ENCODE measurements at regions not wholly inside any gene's neighbourhood (a gene's known extent, or its start where the extent isn't known, plus 50 kb on each side); places are given as distances from the start of the nearest gene placed in this dataset.

DNA sequence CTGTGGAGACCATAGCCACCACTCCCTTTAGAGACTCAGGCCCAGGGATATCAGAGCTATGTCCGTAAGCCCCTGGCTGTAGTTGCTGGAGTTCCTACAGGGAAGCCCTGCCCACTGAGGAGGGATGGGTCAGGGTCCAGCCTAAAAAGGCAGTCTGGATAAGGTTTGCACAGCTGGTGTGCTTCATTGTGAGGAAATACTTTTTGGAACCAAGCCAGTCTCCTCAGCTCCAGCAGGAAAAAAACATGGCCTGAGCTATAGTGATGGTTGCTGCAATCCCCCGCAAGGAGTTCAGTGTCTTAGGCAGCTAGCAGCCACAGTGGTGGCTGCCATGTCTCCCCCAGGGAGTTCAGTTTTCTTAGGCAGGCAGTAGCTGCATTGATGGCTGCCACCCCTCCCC, 52.6 kb upstream of the CYP2C8 start:
- 11% methylated on average over 2 of the region's 2 CpGs for WGBS (ENCODE audit: insufficient coverage, low coverage, missing lambda C conversion rate)
- no peak overlapping the region for H3K27ac ChIP-seq (ENCODE audit: extremely low read depth, low read depth, low read length)
- no peak for TF ChIP-seq DMBX1 (CRISPR knock-in tag; IDR thresholded peaks at IDR 0.05; ENCODE audit: borderline replicate concordance)
- TF ChIP-seq FOXA1 (IDR thresholded peaks at IDR 0.05; ENCODE audit: borderline replicate concordance), result no peak
- TF ChIP-seq RBBP5 (IDR thresholded peaks at IDR 0.05; ENCODE audit: borderline replicate concordance, insufficient read depth, low read length, poor library complexity, severe bottlenecking), result no peak
- TF ChIP-seq ESRRB (CRISPR knock-in tag; IDR thresholded peaks at IDR 0.05; ENCODE audit: borderline replicate concordance), result no peak
- no peak for TF ChIP-seq CBX3 (IDR thresholded peaks at IDR 0.05; ENCODE audit: borderline replicate concordance in 1 of 2, low read length in 2 of 2)
- TF ChIP-seq RFX5 (IDR thresholded peaks at IDR 0.05; ENCODE audit: low read depth, low read length), result no peak
- TF ChIP-seq ZNF253 (CRISPR knock-in tag; conservative IDR thresholded peaks at IDR 0.05), result no peak
- TF ChIP-seq ZNF184 (CRISPR knock-in tag; IDR thresholded peaks at IDR 0.05), result no peak
- no peak for TF ChIP-seq KDM4B (IDR thresholded peaks at IDR 0.05; ENCODE audit: borderline replicate concordance in 2 of 2, low read depth in 1 of 2)
- no peak for TF ChIP-seq ZFP36 (IDR thresholded peaks at IDR 0.05; ENCODE audit: low read depth, low read length, partially characterized antibody)
- no TSS peak for BruUV-seq (replicated peaks)
- no peaks in the 10 kb centered on the region for H3K9me1 ChIP-seq (ENCODE audit: control insufficient read depth, insufficient read depth, low read length)
- POLR2A ChIA-PET, result no interaction called here
- DNase-seq (ENCODE audit: extremely low read depth in 1 of 4, low spot score in 3 of 4), result no peak
- H3K4me1 ChIP-seq (replicated peaks in 1 of 2; ENCODE audit: control insufficient read depth in 2 of 2, insufficient read depth in 2 of 2, low read length in 2 of 2), result no peaks in the 10 kb centered on the region
- CTCF ChIA-PET (ENCODE audit: low intra/inter-chr PET ratio), result no interaction called here
- H2AFZ ChIP-seq (ENCODE audit: low read depth, low read length), result no peak overlapping the region
- intact Hi-C loops (cut with micrococcal nuclease), result no loop called here
- in situ Hi-C loops (cut with MboI), result no loop called here
- H3K36me3 ChIP-seq (ENCODE audit: control insufficient read depth, insufficient read depth, low read length), result no peaks in the 10 kb centered on the region
- H3K79me2 ChIP-seq (ENCODE audit: control insufficient read depth, insufficient read depth, low read length), result no peaks in the 10 kb centered on the region
- ATAC-seq, result no peak
- H3K9ac ChIP-seq (ENCODE audit: insufficient read depth in 1 of 2, low read depth in 2 of 2, low read length in 2 of 2), result no peak overlapping the region
- H3K27me3 ChIP-seq (ENCODE audit: control insufficient read depth in 2 of 2, insufficient read depth in 2 of 2, low read length in 2 of 2), result no peaks in the 10 kb centered on the region
- FAIRE-seq, result no peak
- no peaks in the 10 kb centered on the region for H4K20me1 ChIP-seq (replicated peaks; ENCODE audit: control insufficient read depth, insufficient read depth, low read length)
- H3K9me3 ChIP-seq (replicated peaks; ENCODE audit: control insufficient read depth, insufficient read depth, low read depth, low read length), result no peaks in the 10 kb centered on the region
- no peak overlapping the region for H3K4me3 ChIP-seq
- H3K4me2 ChIP-seq (ENCODE audit: insufficient read depth, low read length), result no peak overlapping the region

All from K562 (cell line).